Small intestine (tissue), 7 donors: ENCODE measurements at regions not wholly inside any gene's neighbourhood (a gene's known extent, or its start where the extent isn't known, plus 50 kb on each side); places are given as distances from the start of the nearest gene placed in this dataset.

ENCODE experiments used
- DNase-seq, 2 donors: peaks; one replicate each; pipeline versions ENCODE4 v3.0.0 to v3.0.0-alpha.2; 2013
- FAIRE-seq: peaks from 2 replicates; lab custom pipeline; 2012; peaks lifted over from hg19 to GRCh38; lab: Jason Lieb, UNC
- H3K27ac ChIP-seq, 3 donors: one replicate each; pipeline ENCODE4 v1.5.1; 2013; ENCODE audit warnings: low read length in 2 of 3, mild to moderate bottlenecking in 2 of 3, control low read depth in 1 of 3, inconsistent platforms in 1 of 3, low read depth in 1 of 3, moderate library complexity in 1 of 3
- H3K27me3 ChIP-seq, 3 donors: one replicate each; pipeline ENCODE4 v1.6.1; 2013; ENCODE audit warnings: low read length in 3 of 3, inconsistent platforms in 1 of 3; ENCODE audit not compliant: control insufficient read depth in 3 of 3, insufficient read depth in 3 of 3
- H3K36me3 ChIP-seq, 3 donors: one replicate each; pipeline ENCODE4 v1.6.1; 2013; ENCODE audit warnings: low read length in 3 of 3, inconsistent platforms in 1 of 3, low read depth in 1 of 3, mild to moderate bottlenecking in 1 of 3, moderate library complexity in 1 of 3; ENCODE audit not compliant: control insufficient read depth in 3 of 3, insufficient read depth in 2 of 3
- H3K4me1 ChIP-seq, 3 donors: one replicate each; pipeline ENCODE4 v1.6.1; 2013; ENCODE audit warnings: low read length in 2 of 3, inconsistent platforms in 1 of 3, low read depth in 1 of 3, mild to moderate bottlenecking in 1 of 3, moderate library complexity in 1 of 3; ENCODE audit not compliant: control insufficient read depth in 3 of 3, insufficient read depth in 2 of 3
- H3K4me3 ChIP-seq, 3 donors: one replicate each; pipeline ENCODE4 v1.5.1; 2013; ENCODE audit warnings: low read length in 3 of 3, control low read depth in 1 of 3, inconsistent platforms in 1 of 3, low read depth in 1 of 3, mild to moderate bottlenecking in 1 of 3, moderate library complexity in 1 of 3
- H3K9me3 ChIP-seq, 2 donors: one replicate each; pipeline ENCODE4 v1.6.1; 2013; ENCODE audit warnings: low read depth in 1 of 2, low read length in 1 of 2; ENCODE audit not compliant: control insufficient read depth in 2 of 2, insufficient read depth in 1 of 2
- WGBS, 3 donors: extraction: QIAGEN DNeasy Blood & Tissue Kit; methylation state at CpG; one replicate each; pipeline ENCODE4 v1.1.7; 2013; 5-methylcytosine and 5-hydroxymethylcytosine counted together
- donor health status: healthy with polysubstance abuse.
- donor health status: control.
- donor health status: control.
- donor health status: Bipolar disorder and iron deficiency.
- donor health status: healthy.

GRCh38 chr12:4212845-4213244, 60.7 kb upstream of the CCND2 start:
- 95 to 98% (median 96%) methylated on average over 2 of the region's 2 CpGs for WGBS, 3 donors
- no peaks in the 10 kb centered on the region for H3K4me1 ChIP-seq
- FAIRE-seq = no peak

DNA sequence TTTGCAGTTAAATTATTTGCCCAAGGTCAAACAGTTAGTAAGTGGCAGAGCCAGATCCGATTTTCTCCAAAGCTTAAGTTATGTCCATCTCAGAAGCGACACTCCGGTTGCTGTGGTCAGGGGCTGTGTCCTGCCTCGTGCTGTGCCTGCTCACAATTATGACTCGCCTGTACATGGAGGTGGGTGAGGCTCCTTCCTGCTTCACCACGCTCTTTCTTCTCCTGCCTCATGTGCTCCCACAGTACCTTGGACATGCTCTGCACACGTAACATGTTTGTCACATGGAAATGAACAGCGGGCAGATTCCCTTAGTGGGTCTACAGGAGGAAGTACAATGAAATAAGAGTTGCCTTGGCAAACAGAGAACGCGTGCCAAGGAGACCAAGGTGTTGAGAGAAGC, 62.2 kb upstream of the CCND2 start:
- H3K4me3 ChIP-seq = no peak overlapping the region
- DNase-seq = no peak
- WGBS, 3 donors = 88 to 93% (median 91%) methylated on average over 10 of the region's 10 CpGs
- H3K9me3 ChIP-seq = no peaks in the 10 kb centered on the region
- FAIRE-seq = no peak
- no peak overlapping the region for H3K27ac ChIP-seq
- no peaks in the 10 kb centered on the region for H3K4me1 ChIP-seq
- no peaks in the 10 kb centered on the region for H3K36me3 ChIP-seq
- H3K27me3 ChIP-seq = peaks cover 0 to 3% (median 0%) of the 10 kb centered on the region in 3 donors

More at GRCh38 chr12:4212845-4213244, 60.7 kb upstream of the CCND2 start:
- Histone ChIP-seq H3K9me3 (no peaks in the 10 kb centered on the region), H3K4me3 (no peak overlapping the region), H3K27ac (no peak overlapping the region), H3K27me3 (peaks cover 0 to 3% (median 0%) of the 10 kb centered on the region in 3 donors), H3K36me3 (no peaks in the 10 kb centered on the region)
- DNase-seq = no peak

GRCh38 chr12:4210183-4210582, 63.4 kb upstream of the CCND2 start:
- DNase-seq = no peak
- H3K27ac ChIP-seq = no peak overlapping the region
- no peaks in the 10 kb centered on the region for H3K36me3 ChIP-seq
- peaks cover 0 to 3% (median 0%) of the 10 kb centered on the region in 3 donors for H3K27me3 ChIP-seq
- no peaks in the 10 kb centered on the region for H3K4me1 ChIP-seq
- FAIRE-seq = no peak
- WGBS, 3 donors = 79 to 81% (median 81%) methylated on average over 4 of the region's 4 CpGs
- H3K9me3 ChIP-seq = no peaks in the 10 kb centered on the region
- H3K4me3 ChIP-seq = no peak overlapping the region

GRCh38 chr12:4206470-4206869, 67.1 kb upstream of the CCND2 start:
- DNase-seq (no peak), FAIRE-seq (no peak)
- Histone ChIP-seq H3K4me3 (no peak overlapping the region), H3K36me3 (no peaks in the 10 kb centered on the region), H3K27me3 (no peaks in the 10 kb centered on the region), H3K4me1 (no peaks in the 10 kb centered on the region), H3K9me3 (no peaks in the 10 kb centered on the region), H3K27ac (no peak overlapping the region)
- 83 to 86% (median 84%) methylated on average over 9 of the region's 9 CpGs for WGBS, 3 donors

GRCh38 chr12:4203772-4204376, 69.7 kb upstream of the CCND2 start:
- no peak for FAIRE-seq
- no peak overlapping the region for H3K27ac ChIP-seq

GRCh38 chr12:4202918-4203317, 70.6 kb upstream of the CCND2 start:
- H3K27ac ChIP-seq = no peak overlapping the region
- H3K9me3 ChIP-seq = no peaks in the 10 kb centered on the region
- no peaks in the 10 kb centered on the region for H3K36me3 ChIP-seq
- DNase-seq = no peak
- H3K4me3 ChIP-seq = no peak overlapping the region
- 80 to 89% (median 83%) methylated on average over 5 of the region's 5 CpGs for WGBS, 3 donors
- no peak for FAIRE-seq
- no peaks in the 10 kb centered on the region for H3K27me3 ChIP-seq
- H3K4me1 ChIP-seq = no peaks in the 10 kb centered on the region

More at GRCh38 chr12:4203772-4204376, 69.7 kb upstream of the CCND2 start:
- DNase-seq = no peak
- 50 to 71% (median 62%) methylated on average over 3 of the region's 3 CpGs for WGBS, 3 donors
- Histone ChIP-seq H3K9me3 (no peaks in the 10 kb centered on the region), H3K36me3 (no peaks in the 10 kb centered on the region), H3K27me3 (no peaks in the 10 kb centered on the region), H3K4me3 (no peak overlapping the region), H3K4me1 (no peaks in the 10 kb centered on the region)

GRCh38 chr12:4202487-4202886, 71.1 kb upstream of the CCND2 start:
- no peak for DNase-seq
- WGBS, 3 donors = 70 to 85% (median 80%) methylated on average over 7 of the region's 7 CpGs
- H3K9me3 ChIP-seq = no peaks in the 10 kb centered on the region
- H3K27ac ChIP-seq = no peak overlapping the region
- no peaks in the 10 kb centered on the region for H3K4me1 ChIP-seq
- FAIRE-seq = no peak
- no peaks in the 10 kb centered on the region for H3K27me3 ChIP-seq
- H3K4me3 ChIP-seq = no peak overlapping the region
- no peaks in the 10 kb centered on the region for H3K36me3 ChIP-seq

DNA sequence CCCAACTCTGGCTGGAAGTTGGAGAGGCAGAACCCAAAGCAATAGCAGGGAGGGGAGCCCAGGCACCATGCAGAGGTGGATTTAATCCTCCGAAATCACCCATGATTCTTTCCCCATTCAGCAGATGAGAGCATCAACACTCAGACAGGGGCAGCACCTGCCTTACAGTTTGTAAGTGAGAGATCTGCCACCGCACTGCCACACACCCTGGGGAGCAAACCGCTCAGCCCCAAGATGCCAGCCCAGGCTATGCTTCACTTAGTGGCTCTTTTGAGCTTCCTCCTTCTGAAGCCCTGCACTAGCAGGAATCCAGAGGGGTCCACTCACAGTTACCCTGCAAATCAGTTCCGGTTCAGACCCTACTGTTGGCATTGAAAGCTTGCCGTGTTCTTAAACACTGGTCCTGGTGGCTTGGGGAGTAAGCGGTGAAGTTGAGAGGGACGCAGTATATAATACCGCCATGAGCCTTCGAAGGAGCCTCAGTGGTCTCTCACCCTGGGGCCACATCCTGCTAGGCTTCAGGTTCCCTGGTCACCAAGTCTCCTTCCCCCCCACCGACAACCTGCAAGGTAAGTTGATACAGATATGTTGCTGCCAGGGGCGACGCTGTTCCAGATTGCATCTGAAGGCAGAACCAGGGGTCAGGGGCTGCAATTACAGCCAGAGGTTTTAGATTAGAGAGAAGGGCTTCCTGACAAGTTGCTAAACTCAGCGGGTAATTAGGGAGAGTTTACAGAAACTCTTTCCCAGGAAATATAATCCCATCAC, 72.0 kb upstream of the CCND2 start:
- H3K27ac ChIP-seq = no peak overlapping the region
- H3K36me3 ChIP-seq = no peaks in the 10 kb centered on the region
- H3K9me3 ChIP-seq = no peaks in the 10 kb centered on the region
- DNase-seq (no peak), FAIRE-seq (no peak)
- 80 to 87% (median 84%) methylated on average over 13 of the region's 13 CpGs for WGBS, 3 donors
- no peaks in the 10 kb centered on the region for H3K4me1 ChIP-seq
- H3K4me3 ChIP-seq = no peak overlapping the region
- H3K27me3 ChIP-seq = no peaks in the 10 kb centered on the region
